SK-MEL-5 (cell line): ENCODE measurements at regions not wholly inside any gene's neighbourhood (a gene's known extent, or its start where the extent isn't known, plus 50 kb on each side); places are given as distances from the start of the nearest gene placed in this dataset.
"Not testable (repeated sequence)": the region's sequence is repeated elsewhere in the genome, so short reads cannot be mapped to it uniquely, and the experiment has no call there.

Experiments
- DNase-seq: peaks from one replicate; pipeline ENCODE4 v3.0.0-alpha.2; 2016; ENCODE audit warnings: low read depth, low spot score
- in situ Hi-C: cut with HindIII; loops from 2 replicates; pipeline ENCODE4 v1.10.0; 2016; ENCODE audit warnings: low sequenced_read_pairs, high pct_unique_total_duplicates, low pct_unique_long_range_greater_than_20kb

GRCh38 chr2:139574371-139574770 lies 794.2 kb upstream of the NXPH2 start:
- DNase-seq = no peak
- in situ Hi-C loops = no loop called here

GRCh38 chr2:139556789-139557188 lies 776.6 kb upstream of the NXPH2 start:
- in situ Hi-C loops = no loop called here
- no peak for DNase-seq

DNA sequence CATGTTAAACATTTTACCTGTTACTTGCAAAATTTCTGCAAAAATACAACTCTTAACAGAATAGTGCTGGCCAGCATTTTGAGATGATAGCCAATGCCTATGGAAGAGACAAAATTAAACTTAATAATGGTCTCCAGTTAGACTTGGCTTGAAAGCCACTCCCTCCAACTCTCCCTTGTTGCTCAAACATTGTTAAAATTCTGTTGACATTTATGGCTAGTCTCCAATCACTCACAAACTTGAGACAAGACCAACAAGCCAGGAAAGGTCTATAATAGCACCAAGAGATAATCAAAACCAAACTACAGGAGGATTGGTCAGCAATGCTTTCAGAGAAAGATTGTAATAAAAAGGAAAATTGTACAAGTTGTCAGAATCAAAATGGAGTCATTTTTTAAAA lies 770.7 kb upstream of the NXPH2 start:
- in situ Hi-C loops = no loop called here
- DNase-seq = no peak

- in situ Hi-C loops = no loop called here
- no peak for DNase-seq
Measured at GRCh38 chr2:139550341-139550740, 770.2 kb upstream of the NXPH2 start.

DNA sequence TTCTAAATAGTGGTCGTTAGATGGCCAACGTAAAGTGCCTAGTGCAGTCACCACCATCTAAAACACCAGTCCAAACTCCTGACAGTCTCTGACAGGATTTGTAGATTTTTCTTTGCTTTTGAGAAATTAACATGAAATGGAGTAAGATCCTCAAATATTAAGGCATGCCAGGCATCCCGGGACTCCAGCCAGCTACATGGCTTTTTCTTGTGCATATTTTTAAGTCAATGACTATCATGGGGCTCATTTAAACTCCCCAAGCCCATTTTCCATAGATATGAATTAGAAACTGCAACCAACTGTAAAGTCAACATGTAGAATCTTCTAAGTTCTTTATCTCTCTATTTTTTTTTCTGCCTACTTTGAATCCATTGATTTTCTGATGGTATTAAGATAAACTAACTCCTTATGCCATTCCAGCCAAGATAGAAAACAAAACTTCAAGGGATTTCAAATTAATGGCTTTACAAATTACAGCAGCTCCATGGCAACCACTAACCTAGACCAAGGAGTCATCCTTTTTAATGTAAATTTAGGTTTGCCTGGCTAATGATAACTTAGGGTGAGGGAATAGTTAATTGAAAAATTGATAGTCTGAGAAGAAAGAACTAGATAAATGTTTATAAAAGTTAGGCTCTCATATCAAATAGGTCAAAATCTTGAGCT lies 764.1 kb upstream of the NXPH2 start:
- no peak for DNase-seq
- in situ Hi-C loops = no loop called here

DNA sequence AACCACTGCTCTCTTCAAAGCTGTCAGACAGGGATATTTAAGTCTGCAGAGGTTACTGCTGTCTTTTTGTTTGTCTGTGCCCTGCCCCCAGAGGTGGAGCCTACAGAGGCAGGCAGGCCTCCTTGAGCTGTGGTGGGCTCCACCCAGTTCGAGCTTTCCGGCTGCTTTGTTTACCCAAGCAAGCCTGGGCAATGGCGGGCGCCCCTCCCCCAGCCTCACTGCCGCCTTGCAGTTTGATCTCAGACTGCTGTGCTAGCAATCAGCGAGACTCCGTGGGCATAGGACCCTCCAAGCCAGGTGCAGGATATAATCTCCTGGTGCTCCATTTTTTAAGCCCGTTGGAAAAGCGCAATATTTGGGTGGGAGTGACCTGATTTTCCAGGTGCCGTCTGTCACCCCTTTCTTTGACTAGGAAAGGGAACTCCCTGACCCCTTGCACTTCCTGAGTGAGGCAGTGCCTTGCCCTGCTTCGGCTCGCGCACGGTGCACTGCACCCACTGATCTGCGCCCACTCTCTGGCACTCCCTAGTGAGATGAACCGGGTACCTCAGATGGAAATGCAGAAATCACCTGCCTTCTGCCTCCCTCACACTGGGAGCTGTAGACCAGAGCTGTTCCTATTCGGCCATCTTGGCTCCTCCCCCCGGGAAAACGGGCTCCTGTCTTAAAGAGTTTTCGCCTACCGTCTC lies 758.3 kb upstream of the NXPH2 start:
- in situ Hi-C loops, DNase-seq: not testable (repeated sequence)

DNA sequence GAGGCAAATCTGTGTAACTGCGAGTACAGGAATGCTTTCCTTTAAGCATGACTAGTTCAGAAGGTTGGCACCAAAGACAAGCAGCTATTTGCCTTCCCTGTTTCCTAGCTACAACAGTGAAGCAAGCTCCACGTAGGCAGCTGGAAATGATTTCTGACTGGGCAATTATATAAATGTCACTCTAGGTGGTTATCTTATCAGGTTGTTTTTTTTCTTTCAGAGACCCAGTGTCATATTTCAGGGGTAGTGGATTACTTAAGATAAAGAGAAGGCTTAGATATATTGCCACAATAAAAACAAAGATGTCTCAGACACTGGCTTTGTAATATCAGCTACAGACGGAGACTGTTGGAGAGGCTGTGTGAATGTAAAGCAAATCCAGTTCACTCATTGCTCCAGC lies 748.9 kb upstream of the NXPH2 start:
- in situ Hi-C loops = no loop called here
- DNase-seq = no peak

DNA sequence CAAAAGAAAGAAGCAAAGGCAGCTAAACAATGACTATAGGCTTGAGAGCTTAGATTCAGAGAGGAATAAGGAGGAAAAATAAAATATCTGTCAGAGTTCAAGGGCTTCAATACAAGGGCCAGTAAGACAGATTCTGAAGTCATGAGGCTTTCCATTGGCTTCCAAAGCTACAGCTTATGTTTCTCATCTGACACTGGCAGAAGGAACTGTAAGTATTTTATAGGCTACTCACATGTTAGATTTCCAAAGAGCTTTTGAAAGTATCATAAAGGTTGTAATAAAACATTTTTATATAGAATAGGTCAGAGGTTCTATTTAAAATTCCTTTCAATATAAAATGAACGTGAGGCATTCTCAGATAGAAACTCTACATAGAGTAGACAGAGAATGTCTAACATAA lies 746.6 kb upstream of the NXPH2 start:
- DNase-seq = no peak
- in situ Hi-C loops = no loop called here

DNA sequence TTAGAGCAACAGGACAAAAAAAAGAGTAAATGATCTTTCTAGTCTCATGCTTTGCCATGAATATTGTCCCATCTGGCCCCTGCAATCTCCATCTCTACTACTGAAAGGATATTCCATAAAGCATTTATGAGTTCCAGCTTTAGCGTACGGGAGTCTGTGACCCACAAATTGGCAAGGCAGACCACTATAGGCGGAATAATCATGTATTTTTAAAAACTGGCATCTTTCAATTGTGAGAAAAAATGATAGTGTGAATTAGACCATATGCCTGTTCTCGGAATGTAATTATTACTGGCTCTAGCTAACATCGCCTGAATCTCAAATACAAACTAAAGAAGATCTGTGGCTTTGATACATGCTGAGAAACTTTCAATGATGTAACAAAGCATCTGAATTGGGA lies 738.1 kb upstream of the NXPH2 start:
- DNase-seq = no peak
- in situ Hi-C loops = no loop called here

GRCh38 chr2:139514951-139515350 lies 734.8 kb upstream of the NXPH2 start:
- in situ Hi-C loops = no loop called here

GRCh38 chr2:139495851-139496250 lies 715.7 kb upstream of the NXPH2 start:
- no peak for DNase-seq
- in situ Hi-C loops = no loop called here

More at GRCh38 chr2:139514951-139515350, 734.8 kb upstream of the NXPH2 start:
- DNase-seq = no peak

- DNase-seq = no peak
- in situ Hi-C loops = no loop called here
Measured at GRCh38 chr2:139492131-139492680, 712.0 kb upstream of the NXPH2 start.

DNA sequence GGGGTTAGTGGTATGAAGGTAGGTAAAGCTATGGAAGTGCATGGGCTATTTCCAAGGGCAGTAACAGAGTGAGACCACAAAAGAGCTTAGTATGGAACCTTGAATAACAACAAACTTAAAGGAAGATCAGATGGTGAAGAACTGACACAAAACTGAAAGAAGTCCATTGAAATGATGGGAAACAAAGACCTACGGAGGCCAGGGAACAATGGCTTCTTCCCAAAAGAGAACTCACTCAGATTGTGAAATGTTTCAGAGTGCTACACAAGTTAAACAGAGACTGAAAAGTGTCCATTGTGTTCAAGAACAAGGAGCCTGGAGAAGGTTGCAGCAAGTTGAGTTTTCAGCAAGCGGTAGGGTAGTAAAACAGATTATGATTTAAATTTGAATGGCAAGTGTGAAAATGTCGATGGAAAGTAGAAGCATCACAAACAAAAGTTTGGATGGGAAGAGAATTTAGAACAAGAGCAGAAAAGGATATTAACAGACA lies 700.0 kb upstream of the NXPH2 start:
- DNase-seq = peak; percentile 8
- in situ Hi-C loops = no loop called here

DNA sequence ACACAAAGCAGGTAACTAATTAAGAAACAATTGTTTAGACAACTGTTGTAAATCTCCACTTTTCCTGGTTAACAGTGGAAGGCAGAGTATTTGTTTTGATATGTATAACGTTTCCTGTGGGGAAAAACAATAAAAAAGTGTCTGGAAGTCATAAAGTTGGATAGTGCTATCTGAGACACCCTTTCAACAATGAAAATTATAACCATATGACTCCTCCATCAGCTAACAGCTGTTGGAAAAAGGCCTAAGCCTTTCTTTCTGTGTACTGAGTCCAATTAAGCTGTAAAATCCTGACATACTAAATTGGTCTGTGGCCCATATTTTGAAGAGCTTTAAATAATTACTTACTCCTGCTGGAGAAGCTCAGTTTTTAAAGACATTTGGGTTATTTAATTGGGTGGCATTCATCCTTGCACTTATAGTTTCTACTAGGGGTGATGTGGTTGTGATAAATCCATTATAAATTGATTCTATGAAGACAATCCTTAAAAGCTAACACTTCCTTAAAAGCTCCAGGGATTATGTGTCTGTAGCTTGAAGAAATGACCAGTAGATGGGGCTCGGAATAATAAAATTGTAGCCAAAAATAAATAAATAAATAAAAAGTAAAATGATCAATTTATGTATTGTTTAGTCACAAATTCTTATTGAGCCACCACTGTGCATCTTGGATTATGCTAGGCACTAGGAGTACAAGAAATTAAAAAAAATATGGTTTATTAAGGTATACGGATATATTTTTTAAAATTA lies 698.1 kb upstream of the NXPH2 start:
- in situ Hi-C loops = no loop called here
- peak; percentile 22 for DNase-seq

DNA sequence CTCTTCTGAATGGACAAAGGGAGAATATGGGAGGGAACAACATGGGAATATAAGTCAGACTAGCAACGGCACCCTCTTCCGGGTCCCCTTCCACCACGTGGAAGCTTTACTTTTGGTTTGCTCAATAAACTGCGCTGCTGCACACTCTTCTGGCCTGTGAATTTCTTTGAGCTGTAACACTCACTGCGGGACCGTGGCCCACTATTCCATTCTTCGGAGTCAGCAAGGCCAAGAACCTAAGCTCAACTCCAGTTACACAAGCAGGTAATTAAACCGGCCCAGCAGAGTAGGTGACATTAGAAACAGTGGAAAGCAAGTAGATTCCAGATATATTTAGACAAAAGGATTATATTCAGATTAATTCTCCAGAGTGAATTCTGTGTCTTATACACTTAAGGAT lies 697.4 kb upstream of the NXPH2 start:
- in situ Hi-C loops = no loop called here
- no peak for DNase-seq

GRCh38 chr2:139469985-139470384 lies 689.8 kb upstream of the NXPH2 start:
- in situ Hi-C loops = no loop called here
- DNase-seq = no peak

- DNase-seq = no peak
- in situ Hi-C loops = no loop called here
Measured at GRCh38 chr2:139465789-139466188, 685.6 kb upstream of the NXPH2 start.

GRCh38 chr2:139457873-139458272 lies 677.7 kb upstream of the NXPH2 start:
- no peak for DNase-seq
- in situ Hi-C loops = no loop called here
